GM21390 (cell line): ENCODE measurements at regions not wholly inside any gene's neighbourhood (a gene's known extent, or its start where the extent isn't known, plus 50 kb on each side); places are given as distances from the start of the nearest gene placed in this dataset.

Source experiments
- ATAC-seq: cut with Tn5 transposase; IDR thresholded peaks from one replicate; pipeline ENCODE4 v1.9.1; 2021; ENCODE audit not compliant: unreplicated experiment

GRCh38 chr15:85941186-85941855 is 138.3 kb upstream of the AGBL1 start:
- no peak for ATAC-seq

GRCh38 chr15:85942632-85943031 is 137.0 kb upstream of the AGBL1 start:
- ATAC-seq, result no peak

- ATAC-seq, result no peak
Observed at GRCh38 chr15:85943151-85943550, 136.5 kb upstream of the AGBL1 start.

GRCh38 chr15:85943791-85944190 is 135.9 kb upstream of the AGBL1 start:
- ATAC-seq, result no peak

GRCh38 chr15:85947021-85947420 is 132.7 kb upstream of the AGBL1 start:
- ATAC-seq, result no peak

- no peak for ATAC-seq
Observed at GRCh38 chr15:85947936-85948335, 131.7 kb upstream of the AGBL1 start.

GRCh38 chr15:85950101-85950500 is 129.6 kb upstream of the AGBL1 start:
- ATAC-seq, result peak; percentile 82

- ATAC-seq, result no peak
Observed at GRCh38 chr15:85954586-85954985, 125.1 kb upstream of the AGBL1 start.

GRCh38 chr15:85955501-85956391 is 123.9 kb upstream of the AGBL1 start:
- peak; percentile 92 for ATAC-seq

- ATAC-seq, result no peak
Observed at GRCh38 chr15:85956532-85957275, 123.0 kb upstream of the AGBL1 start.

GRCh38 chr15:85959611-85960010 is 120.1 kb upstream of the AGBL1 start:
- ATAC-seq, result no peak

GRCh38 chr15:85960381-85960780 is 119.3 kb upstream of the AGBL1 start:
- no peak for ATAC-seq

GRCh38 chr15:85961821-85962220 is 117.8 kb upstream of the AGBL1 start:
- ATAC-seq, result no peak

- ATAC-seq, result no peak
Observed at GRCh38 chr15:85963262-85963760, 116.4 kb upstream of the AGBL1 start.

- no peak for ATAC-seq
Observed at GRCh38 chr15:85964471-85964870, 115.2 kb upstream of the AGBL1 start.

- no peak for ATAC-seq
Observed at GRCh38 chr15:85967553-85967952, 112.1 kb upstream of the AGBL1 start.

GRCh38 chr15:85972805-85973540 is 106.7 kb upstream of the AGBL1 start:
- no peak for ATAC-seq

- no peak for ATAC-seq
Observed at GRCh38 chr15:85973584-85974347, 105.9 kb upstream of the AGBL1 start.

- no peak for ATAC-seq
Observed at GRCh38 chr15:85974348-85974705, 105.3 kb upstream of the AGBL1 start.

- no peak for ATAC-seq
Observed at GRCh38 chr15:85974742-85975141, 104.9 kb upstream of the AGBL1 start.
